H1 (cell line): ENCODE measurements at regions not wholly inside any gene's neighbourhood (a gene's known extent, or its start where the extent isn't known, plus 50 kb on each side); places are given as distances from the start of the nearest gene placed in this dataset.

Experiments used
- CTCF ChIA-PET: fragments of 300-600 bp; sonication (Branson Sonifier 250); formaldehyde crosslinking; loops from one replicate; lab custom pipeline; 2021; ENCODE audit not compliant: partially characterized antibody; lab: Charles Lee
- POLR2A ChIA-PET: fragments of 300-600 bp; sonication (Branson Sonifier 250); formaldehyde crosslinking; loops from one replicate; lab custom pipeline; 2021; ENCODE audit warnings: inconsistent platforms; ENCODE audit not compliant: partially characterized antibody; lab: Charles Lee
- DNase-seq, 2 experiments: peaks; one replicate each; pipeline versions ENCODE4 v3.0.0 to v3.0.0-alpha.2; 2010 to 2022; ENCODE audit warnings: low spot score in 2 of 2, low read depth in 1 of 2, mixed read lengths in 1 of 2
- FAIRE-seq: peaks from 2 replicates; lab custom pipeline; 2011; peaks lifted over from hg19 to GRCh38; lab: Jason Lieb, UNC
- H2AFZ ChIP-seq: 2 replicates; pipeline ENCODE4 v1.8.1; 2012; ENCODE audit warnings: low read length, inconsistent platforms
- H2AK5ac ChIP-seq: 2 replicates; pipeline ENCODE4 v1.6.1; 2013; ENCODE audit warnings: low read depth, low read length
- H2BK120ac ChIP-seq: replicated peaks from 2 replicates; pipeline ENCODE3; 2013; ENCODE audit warnings: low read depth, low read length, inconsistent platforms
- H2BK12ac ChIP-seq: 2 replicates; pipeline ENCODE4 v1.6.1; 2013; ENCODE audit warnings: low read depth, low read length
- H2BK15ac ChIP-seq: 2 replicates; pipeline ENCODE4 v1.6.1; 2013; ENCODE audit warnings: low read length
- H2BK20ac ChIP-seq: 2 replicates; pipeline ENCODE4 v1.6.1; 2013; ENCODE audit warnings: low read length
- H2BK5ac ChIP-seq: 2 replicates; pipeline ENCODE4 v1.6.1; 2013; ENCODE audit warnings: low read depth, low read length
- H3K14ac ChIP-seq: 2 replicates; pipeline ENCODE4 v1.6.1; 2013; ENCODE audit warnings: inconsistent platforms; ENCODE audit not compliant: insufficient read length
- H3K18ac ChIP-seq: 2 replicates; pipeline ENCODE4 v1.6.1; 2013; ENCODE audit warnings: low read length; ENCODE audit errors: extremely low read depth
- H3K23ac ChIP-seq: 2 replicates; pipeline ENCODE4 v1.6.1; 2013; ENCODE audit warnings: inconsistent platforms; ENCODE audit not compliant: insufficient read length
- H3K23me2 ChIP-seq: 2 replicates; pipeline ENCODE4 v1.6.1; 2013; ENCODE audit warnings: low read depth, low read length
- H3K27ac ChIP-seq: 2 replicates; pipeline ENCODE4 v1.6.1; 2011; ENCODE audit warnings: low read depth, low read length, inconsistent platforms
- H3K27me3 ChIP-seq, 4 experiments: replicated peaks in 1 of 4; 1 replicate in 1 of 4; 2 replicates in 3 of 4; pipeline versions ENCODE4 v1.6.1 to v1.8.1; 2011 to 2013; ENCODE audit warnings: low read length in 3 of 4, mild to moderate bottlenecking in 3 of 4, inconsistent platforms in 2 of 4, mixed read lengths in 2 of 4, moderate library complexity in 1 of 4; ENCODE audit not compliant: control insufficient read depth in 3 of 4, insufficient read depth in 3 of 4; ENCODE audit errors: extremely low read depth in 1 of 4
- H3K36me3 ChIP-seq, 4 experiments: 2 replicates each; pipeline versions ENCODE4 v1.6.1 to v1.8.1; 2011 to 2013; ENCODE audit warnings: mild to moderate bottlenecking in 4 of 4, low read length in 3 of 4, moderate library complexity in 2 of 4, control low read depth in 1 of 4, inconsistent platforms in 1 of 4; ENCODE audit not compliant: insufficient read depth in 4 of 4, control insufficient read depth in 2 of 4
- H3K4ac ChIP-seq: replicated peaks from 2 replicates; pipeline ENCODE3; 2013; ENCODE audit warnings: low read length, low read depth, mixed read lengths, inconsistent platforms; ENCODE audit not compliant: insufficient read length
- H3K4me1 ChIP-seq, 4 experiments: replicated peaks in 1 of 4; 1 replicate in 1 of 4; 2 replicates in 3 of 4; pipeline versions ENCODE4 v1.6.1 to v1.8.1; 2011 to 2013; ENCODE audit warnings: low read length in 3 of 4, inconsistent platforms in 2 of 4, mixed read lengths in 1 of 4; ENCODE audit not compliant: insufficient read depth in 4 of 4, control insufficient read depth in 3 of 4
- H3K4me2 ChIP-seq, 2 experiments: 2 replicates each; pipeline versions ENCODE4 v1.6.1 to v1.8.1; 2011 to 2013; ENCODE audit warnings: low read depth in 2 of 2, low read length in 2 of 2, control low read depth in 1 of 2, inconsistent platforms in 1 of 2, mild to moderate bottlenecking in 1 of 2; ENCODE audit not compliant: insufficient read depth in 1 of 2
- H3K4me3 ChIP-seq, 4 experiments: fragments of 200-600, 300-600 bp in 1 of 4; sonication (generic), shearing (Covaris generic), sonication (Bioruptor Twin) in 1 of 4; 2 replicates each; pipeline versions ENCODE4 v1.5.1 to v1.8.1; 2011 to 2016; ENCODE audit warnings: low read length in 4 of 4, low read depth in 3 of 4, control low read depth in 2 of 4, inconsistent platforms in 2 of 4, mild to moderate bottlenecking in 2 of 4, mixed read lengths in 1 of 4, moderate library complexity in 1 of 4; ENCODE audit not compliant: insufficient read depth in 2 of 4; ENCODE audit errors: extremely low read depth in 1 of 4
- H3K56ac ChIP-seq: replicated peaks from 2 replicates; pipeline ENCODE3; 2013; ENCODE audit warnings: low read depth, mild to moderate bottlenecking, mixed read lengths, low read length, inconsistent platforms; ENCODE audit not compliant: insufficient read length
- H3K79me1 ChIP-seq: 2 replicates; pipeline ENCODE4 v1.6.1; 2013; ENCODE audit warnings: low read depth, low read length, control low read depth
- H3K79me2 ChIP-seq, 2 experiments: 2 replicates each; pipeline versions ENCODE4 v1.6.1 to v1.8.1; 2012 to 2013; ENCODE audit warnings: low read length in 2 of 2, mild to moderate bottlenecking in 2 of 2, inconsistent platforms in 1 of 2; ENCODE audit not compliant: insufficient read depth in 2 of 2, control insufficient read depth in 1 of 2
- H3K9ac ChIP-seq, 4 experiments: replicated peaks in 1 of 4; 1 replicate in 1 of 4; 2 replicates in 3 of 4; pipeline versions ENCODE4 v1.6.1 to v1.8.1; 2011 to 2013; ENCODE audit warnings: low read depth in 3 of 4, low read length in 3 of 4, control low read depth in 2 of 4, mild to moderate bottlenecking in 2 of 4, moderate library complexity in 2 of 4, inconsistent platforms in 1 of 4; ENCODE audit errors: extremely low read depth in 1 of 4
- H3K9me3 ChIP-seq, 2 experiments: 2 replicates each; pipeline versions ENCODE4 v1.6.1 to v1.8.1; 2012 to 2013; ENCODE audit warnings: mild to moderate bottlenecking in 2 of 2, moderate library complexity in 2 of 2, control low read depth in 1 of 2, inconsistent platforms in 1 of 2, low read depth in 1 of 2, low read length in 1 of 2, mixed read lengths in 1 of 2; ENCODE audit not compliant: insufficient read depth in 2 of 2
- H4K20me1 ChIP-seq, 2 experiments: replicated peaks in 1 of 2; 2 replicates each; pipeline versions ENCODE3 to v1.8.1; 2011 to 2013; ENCODE audit warnings: inconsistent platforms in 2 of 2, low read length in 2 of 2, mild to moderate bottlenecking in 1 of 2; ENCODE audit not compliant: insufficient read depth in 2 of 2, control insufficient read depth in 1 of 2
- H4K5ac ChIP-seq: 2 replicates; pipeline ENCODE4 v1.6.1; 2013; ENCODE audit warnings: low read length, low read depth, mixed read lengths, inconsistent platforms; ENCODE audit not compliant: insufficient read length
- H4K8ac ChIP-seq: 2 replicates; pipeline ENCODE4 v1.8.0; 2013; ENCODE audit warnings: mild to moderate bottlenecking, moderate library complexity, low read length, inconsistent platforms; ENCODE audit not compliant: insufficient read depth; ENCODE audit errors: extremely low read depth
- H4K91ac ChIP-seq: replicated peaks from 2 replicates; pipeline ENCODE3; 2013; ENCODE audit warnings: low read length, mixed read lengths, inconsistent platforms; ENCODE audit not compliant: insufficient read length
- POLR2AphosphoS5 ChIP-seq: IDR thresholded peaks from 2 replicates; pipeline ENCODE4 v1.6.1; 2011; ENCODE audit warnings: low read depth, low read length
- SP1 ChIP-seq: IDR thresholded peaks from 2 replicates; pipeline ENCODE4 v1.6.1; 2011; ENCODE audit warnings: low read depth, low read length
- WGBS, 2 experiments: shearing (Covaris generic) in 1 of 2; methylation state at CpG; one replicate each; pipeline versions ENCODE4 v1.1.6 to v1.1.7; 2013 to 2015; ENCODE audit warnings: low lambda C conversion rate in 2 of 2, mixed read lengths in 2 of 2, inconsistent platforms in 1 of 2, low coverage in 1 of 2, missing lambda C conversion rate in 1 of 2; ENCODE audit not compliant: insufficient replicate concordance in 2 of 2, insufficient coverage in 1 of 2, insufficient read length in 1 of 2; ENCODE audit errors: extremely low coverage in 1 of 2, missing lambda C conversion rate in 1 of 2; 5-methylcytosine and 5-hydroxymethylcytosine counted together

GRCh38 chr1:217369271-217369981, 261.5 kb downstream of the GPATCH2 start:
- 21% methylated on average over 8 of the region's 8 CpGs; no CpG with 5 or more reads in 1 of the 2 experiments for WGBS, 2 experiments
- Histone ChIP-seq H3K56ac (no peak overlapping the region), H3K4me3 (peak overlapping the region in 1 of 4 experiments; percentile 33; a peak in 2 of 8 replicates), H3K27ac (no peak overlapping the region), H3K23ac (no peak overlapping the region), H3K4me1 (peaks cover 6 to 27% (median 15%) of the 10 kb centered on the region in 4 experiments), H3K36me3 (no peaks in the 10 kb centered on the region), H2BK20ac (no peak overlapping the region), H4K5ac (no peak overlapping the region), H3K9me3 (no peaks in the 10 kb centered on the region), H3K27me3 (peaks cover 0 to 26% (median 11%) of the 10 kb centered on the region in 4 experiments; a peak in 6 of 7 replicates), H2BK120ac (no peak overlapping the region), H2BK12ac (no peak overlapping the region), H3K9ac (no peak overlapping the region), H3K14ac (no peak overlapping the region), H2BK5ac (no peak overlapping the region), H3K4ac (no peak overlapping the region), H3K18ac (no peak overlapping the region), H4K8ac (no peak overlapping the region), H3K23me2 (no peaks in the 10 kb centered on the region), H3K79me2 (no peaks in the 10 kb centered on the region), H2AK5ac (no peak overlapping the region), H3K4me2 (peak overlapping the region; percentile 40 to 50), H2AFZ (no peak overlapping the region), H2BK15ac (no peak overlapping the region), H3K79me1 (no peaks in the 10 kb centered on the region), H4K91ac (no peak overlapping the region), H4K20me1 (peaks cover 2 to 4% of the 10 kb centered on the region in 2 experiments)
- ChIA-PET CTCF (interaction anchor here (1.0 to 1.6 kb wide), 2 partner anchors 10 to 35 kb away, joined by 3 read pairs; no protein-coding TSS in a partner anchor), POLR2A (interaction anchor here (1.1 kb wide), 1 partner anchor 10 kb away, joined by 3 read pairs; no protein-coding TSS in a partner anchor)
- DNase-seq (no peak), FAIRE-seq (peak; percentile 63)
- TF ChIP-seq POLR2AphosphoS5 (peak; percentile 44; the same call in 1 of the 2 replicates), SP1 (peak; percentile 34; the same call in 1 of the 2 replicates)
